ENCODE measurements at regions not wholly inside any gene's neighbourhood (a gene's known extent, or its start where the extent isn't known, plus 50 kb on each side); places are given as distances from the start of the nearest gene placed in this dataset.

GRCh38 chr13:97660594-97661260 lies 226.8 kb downstream of the RAP2A start (continued):
- TF ChIP-seq, protein P1, sequence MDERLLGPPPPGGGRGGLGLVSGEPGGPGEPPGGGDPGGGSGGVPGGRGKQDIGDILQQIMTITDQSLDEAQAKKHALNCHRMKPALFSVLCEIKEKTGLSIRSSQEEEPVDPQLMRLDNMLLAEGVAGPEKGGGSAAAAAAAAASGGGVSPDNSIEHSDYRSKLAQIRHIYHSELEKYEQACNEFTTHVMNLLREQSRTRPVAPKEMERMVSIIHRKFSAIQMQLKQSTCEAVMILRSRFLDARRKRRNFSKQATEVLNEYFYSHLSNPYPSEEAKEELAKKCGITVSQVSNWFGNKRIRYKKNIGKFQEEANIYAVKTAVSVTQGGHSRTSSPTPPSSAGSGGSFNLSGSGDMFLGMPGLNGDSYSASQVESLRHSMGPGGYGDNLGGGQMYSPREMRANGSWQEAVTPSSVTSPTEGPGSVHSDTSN (CRISPR knock-in tag; IDR thresholded peaks at IDR 0.05; ENCODE audit: low read depth): no peak
- TF ChIP-seq, protein P1 (tag; conservative IDR thresholded peaks at IDR 0.05; ENCODE audit: low read depth): no peak
- TF ChIP-seq NR2C2 (CRISPR knock-in tag; IDR thresholded peaks at IDR 0.05): no peak
- no peak for TF ChIP-seq NR2C2 (tag; IDR thresholded peaks at IDR 0.05)
- TF ChIP-seq SNAPC5 (CRISPR knock-in tag; IDR thresholded peaks at IDR 0.05): no peak
- no peak for TF ChIP-seq HOXB6 (CRISPR knock-in tag; IDR thresholded peaks at IDR 0.05; ENCODE audit: borderline replicate concordance)
- no peak for TF ChIP-seq GTF3C2 (IDR thresholded peaks at IDR 0.05; ENCODE audit: borderline replicate concordance, extremely low read depth, insufficient read length)

All from K562 (cell line).